A549 (cell line): ENCODE measurements at regions not wholly inside any gene's neighbourhood (a gene's known extent, or its start where the extent isn't known, plus 50 kb on each side); places are given as distances from the start of the nearest gene placed in this dataset.

Source experiments
- ATAC-seq, 2 experiments: fragments of 200-7000 bp in 1 of 2; fragments of >200 bp in 1 of 2; cut with Nextera tagmentation in 1 of 2; cut with Tn5 transposase in 1 of 2; 3 replicates each; pipeline versions ENCODE4 v1.8.0 to v1.9.1; 2018 to 2020; ENCODE audit warnings: mild to moderate bottlenecking in 1 of 2, moderate library complexity in 1 of 2
- CTCF ChIA-PET: fragments of 300-600 bp; sonication (Branson Sonifier 250); formaldehyde crosslinking; extraction: SDS; loops from one replicate; lab custom pipeline; 2021; ENCODE audit warnings: antibody characterized with exemption, inconsistent platforms; lab: Yijun Ruan, JAX
- POLR2A ChIA-PET: fragments of 350-600 bp; formaldehyde crosslinking; extraction: SDS; loops from one replicate; lab custom pipeline; 2021; ENCODE audit warnings: antibody characterized with exemption, inconsistent platforms; lab: Yijun Ruan, JAX
- DNase-seq, 2 experiments: peaks; one replicate each; pipeline versions ENCODE4 v3.0.0 to v3.0.0-alpha.2; 2011 to 2016; ENCODE audit warnings: low read depth in 1 of 2, low spot score in 1 of 2
- FAIRE-seq: peaks from 2 replicates; lab custom pipeline; 2011; peaks lifted over from hg19 to GRCh38; lab: Jason Lieb, UNC
- H3K27ac ChIP-seq, 2 experiments: fragments of >200 bp; sonication (Bioruptor Twin); formaldehyde crosslinking; 3 replicates each; pipeline ENCODE4 v1.5.1; 2016 to 2017
- H3K4me1 ChIP-seq: fragments of >200 bp; sonication (Bioruptor Twin); formaldehyde crosslinking; 3 replicates; pipeline ENCODE4 v1.6.1; 2016
- H3K4me2 ChIP-seq: fragments of >200 bp; sonication (Bioruptor Twin); formaldehyde crosslinking; 3 replicates; pipeline ENCODE4 v1.6.1; 2016
- H3K4me3 ChIP-seq: fragments of >200 bp; sonication (Bioruptor Twin); formaldehyde crosslinking; 3 replicates; pipeline ENCODE4 v1.5.1; 2016
- H3K9me3 ChIP-seq: fragments of >200 bp; sonication (Bioruptor Twin); formaldehyde crosslinking; 3 replicates; pipeline ENCODE4 v1.6.1; 2016
- ATOH8 ChIP-seq: fragments of 250-450 bp; sonication (Bioruptor Pico); IDR thresholded peaks from 2 replicates; pipeline ENCODE4 v1.5.0; 2020; ENCODE audit warnings: low read depth, mild to moderate bottlenecking, moderate library complexity
- BCL3 ChIP-seq: fragments of >200 bp; sonication (Bioruptor Twin); formaldehyde crosslinking; IDR thresholded peaks from 3 replicates; pipeline ENCODE4 v1.6.1; 2016
- BHLHE40 ChIP-seq: IDR thresholded peaks from 2 replicates; pipeline ENCODE4 v1.6.1; 2012; ENCODE audit warnings: low read depth, low read length, inconsistent platforms
- CBX8 ChIP-seq: fragments of 200-600 bp; sonication (generic); IDR thresholded peaks from 2 replicates; pipeline ENCODE4 v1.6.1; 2016
- CEBPB ChIP-seq, 2 experiments: fragments of >200 bp in 1 of 2; sonication (Bioruptor Twin) in 1 of 2; formaldehyde crosslinking in 1 of 2; IDR thresholded peaks; 2 replicates each; pipeline ENCODE4 v1.6.1; 2012 to 2016
- CHD2 ChIP-seq: fragments of 150-350 bp; IDR thresholded peaks from 2 replicates; pipeline ENCODE4 v1.6.1; 2014; ENCODE audit warnings: low read length; ENCODE audit not compliant: partially characterized antibody
- CTCF ChIP-seq: fragments of >200 bp; sonication (Bioruptor Twin); formaldehyde crosslinking; IDR thresholded peaks from 3 replicates; pipeline ENCODE4 v1.5.1; 2016
- EHF ChIP-seq: fragments of 250-450 bp; sonication (Bioruptor Pico); IDR thresholded peaks from 2 replicates; pipeline ENCODE4 v1.5.0; 2020; ENCODE audit warnings: mild to moderate bottlenecking
- EHMT2 ChIP-seq: fragments of 200-600 bp; sonication (generic); IDR thresholded peaks from 2 replicates; pipeline ENCODE4 v1.6.1; 2016; ENCODE audit warnings: antibody characterized with exemption, low read depth, mild to moderate bottlenecking, moderate library complexity
- ELK1 ChIP-seq: fragments of 150-350 bp; IDR thresholded peaks from 2 replicates; pipeline ENCODE4 v1.6.1; 2014; ENCODE audit warnings: low read depth, mild to moderate bottlenecking, low read length
- EP300 ChIP-seq, 2 experiments: fragments of >200 bp; sonication (Bioruptor Twin); formaldehyde crosslinking; IDR thresholded peaks; 2 replicates in 1 of 2; 3 replicates in 1 of 2; pipeline ENCODE4 v1.6.1; 2016 to 2017
- GATA3 ChIP-seq: IDR thresholded peaks from 2 replicates; pipeline ENCODE4 v1.6.1; 2012; ENCODE audit warnings: borderline replicate concordance
- HOXB13 ChIP-seq: fragments of 250-450 bp; sonication (Bioruptor Pico); IDR thresholded peaks from 2 replicates; pipeline ENCODE4 v1.5.0; 2020; ENCODE audit warnings: low read depth, mild to moderate bottlenecking, moderate library complexity
- HOXB5 ChIP-seq: fragments of 250-450 bp; sonication (Bioruptor Pico); IDR thresholded peaks from 2 replicates; pipeline ENCODE4 v1.5.0; 2020; ENCODE audit warnings: mild to moderate bottlenecking, moderate library complexity
- MAFK ChIP-seq: fragments of 450-650 bp; IDR thresholded peaks from 2 replicates; pipeline ENCODE4 v1.6.1; 2014; ENCODE audit not compliant: partially characterized antibody
- MAZ ChIP-seq: fragments of 150-350 bp; IDR thresholded peaks from 2 replicates; pipeline ENCODE4 v1.6.1; 2014; ENCODE audit warnings: antibody characterized with exemption, low read depth, low read length, borderline replicate concordance
- NPAS2 ChIP-seq: fragments of 250-450 bp; sonication (Bioruptor Pico); IDR thresholded peaks from 2 replicates; pipeline ENCODE4 v1.8.0; 2022; ENCODE audit warnings: mild to moderate bottlenecking, moderate library complexity, borderline replicate concordance
- POLR2A ChIP-seq: IDR thresholded peaks from 2 replicates; pipeline ENCODE4 v1.6.1; 2012; ENCODE audit warnings: mild to moderate bottlenecking, low read length
- POLR2AphosphoS2 ChIP-seq: conservative IDR thresholded peaks from 2 replicates; pipeline ENCODE4 v1.6.1; 2012; ENCODE audit warnings: low read length, improper control_type of control experiment, inconsistent platforms
- RCOR1 ChIP-seq: fragments of 150-350 bp; IDR thresholded peaks from 2 replicates; pipeline ENCODE4 v1.6.1; 2014; ENCODE audit warnings: antibody characterized with exemption, low read length, low read depth
- REST ChIP-seq: fragments of 200-600 bp; sonication (generic); IDR thresholded peaks from 2 replicates; pipeline ENCODE4 v1.6.1; 2016; ENCODE audit warnings: antibody characterized with exemption, mild to moderate bottlenecking, moderate library complexity
- RFX5 ChIP-seq: fragments of 450-650 bp; IDR thresholded peaks from 2 replicates; pipeline ENCODE4 v1.7.1; 2014; ENCODE audit warnings: antibody characterized with exemption, mild to moderate bottlenecking, moderate library complexity
- SREBF2 ChIP-seq: fragments of 450-650 bp; IDR thresholded peaks from 2 replicates; pipeline ENCODE4 v1.6.1; 2014; ENCODE audit warnings: mild to moderate bottlenecking, moderate library complexity
- TP53 ChIP-seq: fragments of 250-450 bp; sonication (Bioruptor Pico); IDR thresholded peaks from 2 replicates; pipeline ENCODE4 v1.5.0; 2021; ENCODE audit warnings: mild to moderate bottlenecking, moderate library complexity
- USF2 ChIP-seq: fragments of 450-650 bp; IDR thresholded peaks from 2 replicates; pipeline ENCODE4 v1.6.1; 2014; ENCODE audit warnings: antibody characterized with exemption
- ZNF302 ChIP-seq: fragments of 250-450 bp; sonication (Bioruptor Pico); IDR thresholded peaks from 2 replicates; pipeline ENCODE4 v1.9.0; 2021; ENCODE audit warnings: inconsistent platforms, mild to moderate bottlenecking, moderate library complexity
- WGBS: methylation state at CpG from one replicate; pipeline ENCODE4 v1.1.6; 2017; ENCODE audit errors: missing lambda C conversion rate; 5-methylcytosine and 5-hydroxymethylcytosine counted together
- TF ChIP-seq, protein P1 (sequence below): fragments of 250-450 bp; sonication (Bioruptor Pico); IDR thresholded peaks from 2 replicates; pipeline ENCODE4 v1.5.0; 2021; ENCODE audit warnings: mild to moderate bottlenecking, moderate library complexity, borderline replicate concordance

DNA sequence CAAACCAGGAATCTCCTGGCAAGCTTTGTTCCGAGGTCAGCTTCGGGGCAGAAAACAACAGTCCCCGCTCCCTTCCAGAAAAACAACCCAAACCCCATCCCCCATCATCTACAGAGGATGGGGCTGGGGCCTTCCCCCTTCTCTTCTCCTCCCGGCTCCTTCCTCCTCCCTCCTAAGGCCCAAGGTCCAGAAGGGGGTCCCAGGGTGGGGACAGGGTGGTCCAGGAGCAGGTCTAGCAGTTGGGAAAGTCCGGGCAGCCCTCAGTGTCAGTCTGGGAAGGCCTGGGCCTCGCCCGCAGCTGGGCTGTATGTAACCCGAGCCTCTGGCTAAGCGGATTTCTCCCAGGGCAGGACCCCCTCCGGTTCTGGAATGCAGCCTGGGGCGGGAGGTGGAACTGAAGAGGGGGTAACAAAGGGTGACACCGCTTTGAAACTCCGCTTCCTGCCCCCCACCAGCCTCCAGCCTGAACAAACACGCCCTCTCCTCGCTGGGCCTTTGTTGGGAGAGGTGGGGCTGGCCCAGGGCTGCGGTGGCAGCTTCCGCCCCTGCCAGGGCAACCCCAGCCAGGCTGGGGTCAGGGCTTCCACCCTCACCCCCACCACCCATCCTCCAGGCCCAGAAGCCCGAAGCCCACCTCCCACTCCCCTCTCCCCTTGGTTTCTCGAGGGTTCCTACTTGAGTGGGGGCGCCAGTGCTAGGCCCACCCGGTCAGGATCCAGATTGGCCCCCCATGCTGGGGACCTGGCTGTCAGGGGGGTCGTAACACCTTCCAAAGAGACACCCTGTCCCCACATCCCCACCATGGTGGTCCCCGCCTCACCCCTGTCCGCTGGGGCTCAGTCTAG is 63.5 kb downstream of the C9orf50 start:
- ChIA-PET CTCF (interaction anchor here (0.6 to 1.5 kb wide), 5 partner anchors 9 to 418 kb away, joined by 3 to 5 read pairs (median 3); no protein-coding TSS in a partner anchor), POLR2A (interaction anchor here (0.8 to 1.7 kb wide), 6 partner anchors 9 to 417 kb away, joined by 3 to 6 read pairs (median 4); partner anchors contain the start of gene IER5L)
- Histone ChIP-seq H3K9me3 (no peaks in the 10 kb centered on the region), H3K4me1 (peaks cover 75% of the 10 kb centered on the region), H3K27ac (peak overlapping the region; percentile 98 to 99), H3K4me2 (peak overlapping the region; percentile 87), H3K4me3 (0 out of 3 replicates have a peak overlapping the region, but pooled peaks have one; percentile 21)
- WGBS = 23% methylated on average over 22 of the region's 24 CpGs
- FAIRE-seq (no peak), ATAC-seq (peak; percentile 56 to 79), DNase-seq (peak; percentile 87 to 92)
- TF ChIP-seq EHMT2 (no peak), CBX8 (no peak), RCOR1 (no peak), BHLHE40 (no peak), EHF (0 out of 2 replicates have a peak, but pooled peaks have one; percentile 36), NPAS2 (no peak), GATA3 (peak; percentile 89), CEBPB (IDR thresholded peaks at IDR 0.05) (no peak), ELK1 (no peak), HOXB5 (no peak), USF2 (no peak), POLR2AphosphoS2 (no peak), ZNF302 (CRISPR knock-in tag) (no peak), CHD2 (no peak), ATOH8 (no peak), MAFK (no peak), CTCF (no peak), SREBF2 (no peak), TP53 (CRISPR knock-in tag) (no peak), BCL3 (no peak), RFX5 (no peak; the same call in 1 of the 2 replicates), POLR2A (0 out of 2 replicates have a peak, but pooled peaks have one; percentile 19), REST (no peak), HOXB13 (CRISPR knock-in tag) (peak; percentile 67), MAZ (0 out of 2 replicates have a peak, but pooled peaks have one; percentile 11), EP300 (IDR thresholded peaks at IDR 0.05) (peak; percentile 84 to 96; a peak in 4 of 5 replicates)
- TF ChIP-seq, protein P1, sequence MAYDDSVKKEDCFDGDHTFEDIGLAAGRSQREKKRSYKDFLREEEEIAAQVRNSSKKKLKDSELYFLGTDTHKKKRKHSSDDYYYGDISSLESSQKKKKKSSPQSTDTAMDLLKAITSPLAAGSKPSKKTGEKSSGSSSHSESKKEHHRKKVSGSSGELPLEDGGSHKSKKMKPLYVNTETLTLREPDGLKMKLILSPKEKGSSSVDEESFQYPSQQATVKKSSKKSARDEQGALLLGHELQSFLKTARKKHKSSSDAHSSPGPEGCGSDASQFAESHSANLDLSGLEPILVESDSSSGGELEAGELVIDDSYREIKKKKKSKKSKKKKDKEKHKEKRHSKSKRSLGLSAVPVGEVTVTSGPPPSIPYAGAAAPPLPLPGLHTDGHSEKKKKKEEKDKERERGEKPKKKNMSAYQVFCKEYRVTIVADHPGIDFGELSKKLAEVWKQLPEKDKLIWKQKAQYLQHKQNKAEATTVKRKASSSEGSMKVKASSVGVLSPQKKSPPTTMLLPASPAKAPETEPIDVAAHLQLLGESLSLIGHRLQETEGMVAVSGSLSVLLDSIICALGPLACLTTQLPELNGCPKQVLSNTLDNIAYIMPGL (CRISPR knock-in tag) = no peak
